Caco-2 (cell line): ENCODE measurements at regions not wholly inside any gene's neighbourhood (a gene's known extent, or its start where the extent isn't known, plus 50 kb on each side); places are given as distances from the start of the nearest gene placed in this dataset.

Source experiments
- BruUV-seq: library from RNA; stranded (reverse); fragments of 400-500 nt; replicated peaks from 2 replicates; lab custom pipeline; 2021; lab: Mats Ljungman, UMichigan
- CTCF ChIA-PET: fragments of 300-600 bp; sonication (Branson Sonifier 250); formaldehyde crosslinking; loops from one replicate; lab custom pipeline; 2022; ENCODE audit warnings: antibody characterized with exemption; lab: Charles Lee
- POLR2A ChIA-PET: fragments of 300-600 bp; sonication (Branson Sonifier 250); formaldehyde crosslinking; loops from one replicate; lab custom pipeline; 2022; ENCODE audit warnings: antibody characterized with exemption; lab: Charles Lee
- DNase-seq, 2 experiments: peaks; one replicate each; pipeline versions ENCODE4 v3.0.0 to v3.0.0-alpha.2; 2020 to 2022
- H3K27me3 ChIP-seq: replicated peaks from 2 replicates; pipeline ENCODE4 v1.6.0; 2011; ENCODE audit warnings: low read length; ENCODE audit not compliant: control insufficient read depth, insufficient read depth
- H3K36me3 ChIP-seq: 2 replicates; pipeline ENCODE4 v1.5.1; 2011; ENCODE audit warnings: low read length; ENCODE audit not compliant: control insufficient read depth, insufficient read depth
- H3K4me1 ChIP-seq: fragments of 250-450 bp; sonication (Bioruptor Pico); 2 replicates; pipeline ENCODE4 v1.5.1; 2020; ENCODE audit warnings: mild to moderate bottlenecking
- H3K4me3 ChIP-seq: 2 replicates; pipeline ENCODE4 v1.5.1; 2011; ENCODE audit warnings: low read depth, mild to moderate bottlenecking, control low read depth, low read length
- H3K9me3 ChIP-seq: fragments of 250-450 bp; sonication (Bioruptor Pico); 2 replicates; pipeline ENCODE4 v1.5.1; 2020; ENCODE audit warnings: mild to moderate bottlenecking, moderate library complexity
- H3K27ac Mint-ChIP-seq: one replicate; pipeline ENCODE4 v1.8.0; 2022; ENCODE audit warnings: mixed read lengths; ENCODE audit not compliant: unreplicated experiment
- H3K27me3 Mint-ChIP-seq: one replicate; pipeline ENCODE4 v1.8.0; 2022; ENCODE audit warnings: mixed read lengths; ENCODE audit not compliant: insufficient read depth, unreplicated experiment
- H3K36me3 Mint-ChIP-seq: one replicate; pipeline ENCODE4 v1.8.0; 2022; ENCODE audit warnings: mild to moderate bottlenecking, mixed read lengths; ENCODE audit not compliant: insufficient read depth, unreplicated experiment
- H3K4me1 Mint-ChIP-seq: one replicate; pipeline ENCODE4 v1.8.0; 2022; ENCODE audit warnings: low read depth, mixed read lengths; ENCODE audit not compliant: unreplicated experiment
- H3K4me3 Mint-ChIP-seq: one replicate; pipeline ENCODE4 v1.8.0; 2022; ENCODE audit warnings: mild to moderate bottlenecking, moderate library complexity, mixed read lengths; ENCODE audit not compliant: unreplicated experiment
- H3K9me3 Mint-ChIP-seq: one replicate; pipeline ENCODE4 v1.8.0; 2022; ENCODE audit warnings: mixed read lengths; ENCODE audit not compliant: unreplicated experiment
- intact Hi-C: fragments of 100-400 bp; cut with micrococcal nuclease; formaldehyde crosslinking; loops from one replicate; pipeline ENCODE4 v1.10.0; 2022; ENCODE audit not compliant: unreplicated experiment
- TF ChIP-seq, protein P1 (sequence below), 2 experiments: fragments of 200-600 bp in 1 of 2; IDR thresholded peaks; 1 replicate in 1 of 2; 2 replicates in 1 of 2; pipeline versions ENCODE4 v1.5.1 to v1.8.0; 2011 to 2022; ENCODE audit warnings: antibody characterized with exemption in 1 of 2, control low read depth in 1 of 2, inconsistent platforms in 1 of 2, low read depth in 1 of 2, low read length in 1 of 2, mild to moderate bottlenecking in 1 of 2, moderate library complexity in 1 of 2; ENCODE audit not compliant: insufficient read depth in 1 of 2, severe bottlenecking in 1 of 2, unreplicated experiment in 1 of 2

DNA sequence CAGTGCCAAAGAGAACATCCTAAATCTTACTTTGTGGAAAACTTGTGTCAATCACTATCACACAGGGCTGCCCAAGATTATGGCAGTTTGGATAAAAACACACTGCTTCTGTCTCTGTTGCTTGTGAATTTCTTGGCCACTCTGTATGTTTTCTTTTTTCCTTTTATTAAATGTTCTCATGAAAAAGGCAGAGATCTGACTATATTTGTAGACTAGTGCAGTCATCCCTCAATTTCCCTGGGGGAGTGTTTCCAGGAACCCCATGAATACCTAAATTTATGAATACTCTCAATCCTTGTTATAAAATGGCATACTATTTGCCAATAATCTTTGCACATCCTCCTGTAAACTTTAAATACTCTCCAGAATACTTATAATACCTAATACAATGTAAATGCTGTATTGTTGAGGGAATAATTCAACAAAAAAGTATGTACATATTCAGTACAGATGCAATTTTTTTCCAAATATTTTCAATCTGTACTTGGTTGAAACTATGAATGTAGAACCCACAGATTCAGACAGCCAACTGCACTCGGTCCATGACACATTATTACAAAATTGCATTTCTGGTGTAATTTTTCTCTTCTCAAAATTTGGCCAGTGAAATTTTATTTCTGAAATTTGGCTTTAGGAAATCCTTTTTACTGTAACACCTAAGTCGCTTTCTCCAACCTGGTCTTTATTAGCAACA, 391.9 kb upstream of the PRR16 start:
- CTCF ChIA-PET, result no interaction called here

DNA sequence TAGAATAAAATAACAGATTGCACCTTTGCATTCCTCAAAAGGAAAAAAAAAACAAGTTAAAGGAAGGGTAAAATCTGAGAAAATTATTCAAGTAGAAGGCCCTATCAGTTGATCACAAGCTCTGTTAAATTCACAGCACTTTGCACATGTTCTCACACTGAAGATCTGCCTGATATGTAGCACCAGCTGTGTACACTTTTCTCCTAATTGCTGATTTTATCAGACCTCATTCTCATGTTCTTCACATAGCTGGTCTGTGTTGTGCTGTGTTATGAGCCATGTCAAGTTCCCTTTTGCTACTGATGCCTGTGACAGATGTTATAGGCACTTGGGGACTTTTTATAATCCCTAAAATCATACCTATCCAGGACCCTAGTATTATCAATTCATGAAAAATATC, 390.4 kb upstream of the PRR16 start:
- ChIA-PET POLR2A (no interaction called here), CTCF (no interaction called here)
- Mint-ChIP-seq H3K4me1 (no peaks in the 10 kb centered on the region), H3K27ac (no peak overlapping the region), H3K4me3 (no peak overlapping the region), H3K9me3 (no peaks in the 10 kb centered on the region), H3K27me3 (no peaks in the 10 kb centered on the region), H3K36me3 (no peaks in the 10 kb centered on the region)
- Histone ChIP-seq H3K36me3 (no peaks in the 10 kb centered on the region), H3K9me3 (no peaks in the 10 kb centered on the region), H3K4me3 (no peak overlapping the region), H3K4me1 (no peaks in the 10 kb centered on the region), H3K27me3 (no peaks in the 10 kb centered on the region)
- BruUV-seq, result no TSS peak
- DNase-seq, result no peak
- intact Hi-C loops, result no loop called here
- TF ChIP-seq, protein P1, sequence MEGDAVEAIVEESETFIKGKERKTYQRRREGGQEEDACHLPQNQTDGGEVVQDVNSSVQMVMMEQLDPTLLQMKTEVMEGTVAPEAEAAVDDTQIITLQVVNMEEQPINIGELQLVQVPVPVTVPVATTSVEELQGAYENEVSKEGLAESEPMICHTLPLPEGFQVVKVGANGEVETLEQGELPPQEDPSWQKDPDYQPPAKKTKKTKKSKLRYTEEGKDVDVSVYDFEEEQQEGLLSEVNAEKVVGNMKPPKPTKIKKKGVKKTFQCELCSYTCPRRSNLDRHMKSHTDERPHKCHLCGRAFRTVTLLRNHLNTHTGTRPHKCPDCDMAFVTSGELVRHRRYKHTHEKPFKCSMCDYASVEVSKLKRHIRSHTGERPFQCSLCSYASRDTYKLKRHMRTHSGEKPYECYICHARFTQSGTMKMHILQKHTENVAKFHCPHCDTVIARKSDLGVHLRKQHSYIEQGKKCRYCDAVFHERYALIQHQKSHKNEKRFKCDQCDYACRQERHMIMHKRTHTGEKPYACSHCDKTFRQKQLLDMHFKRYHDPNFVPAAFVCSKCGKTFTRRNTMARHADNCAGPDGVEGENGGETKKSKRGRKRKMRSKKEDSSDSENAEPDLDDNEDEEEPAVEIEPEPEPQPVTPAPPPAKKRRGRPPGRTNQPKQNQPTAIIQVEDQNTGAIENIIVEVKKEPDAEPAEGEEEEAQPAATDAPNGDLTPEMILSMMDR (IDR thresholded peaks at IDR 0.05; ENCODE audit: insufficient read depth in 1 of 2, low read depth in 1 of 2, low read length in 1 of 2, severe bottlenecking in 1 of 2, unreplicated experiment in 1 of 2), result no peak

More for the DNA sequence above, 391.9 kb upstream of the PRR16 start:
- Histone ChIP-seq H3K27me3 (no peaks in the 10 kb centered on the region), H3K36me3 (no peaks in the 10 kb centered on the region), H3K4me3 (no peak overlapping the region), H3K9me3 (no peaks in the 10 kb centered on the region), H3K4me1 (no peaks in the 10 kb centered on the region)
- no peak for DNase-seq
- TF ChIP-seq, protein P1 (IDR thresholded peaks at IDR 0.05; ENCODE audit: insufficient read depth in 1 of 2, low read depth in 1 of 2, low read length in 1 of 2, severe bottlenecking in 1 of 2, unreplicated experiment in 1 of 2), result no peak
- intact Hi-C loops, result no loop called here
- no TSS peak for BruUV-seq
- no peaks in the 10 kb centered on the region for H3K4me1 Mint-ChIP-seq
- POLR2A ChIA-PET, result no interaction called here
- H3K27ac Mint-ChIP-seq, result no peak overlapping the region
- H3K36me3 Mint-ChIP-seq, result no peaks in the 10 kb centered on the region
- no peaks in the 10 kb centered on the region for H3K9me3 Mint-ChIP-seq
- no peak overlapping the region for H3K4me3 Mint-ChIP-seq
- H3K27me3 Mint-ChIP-seq, result no peaks in the 10 kb centered on the region

DNA sequence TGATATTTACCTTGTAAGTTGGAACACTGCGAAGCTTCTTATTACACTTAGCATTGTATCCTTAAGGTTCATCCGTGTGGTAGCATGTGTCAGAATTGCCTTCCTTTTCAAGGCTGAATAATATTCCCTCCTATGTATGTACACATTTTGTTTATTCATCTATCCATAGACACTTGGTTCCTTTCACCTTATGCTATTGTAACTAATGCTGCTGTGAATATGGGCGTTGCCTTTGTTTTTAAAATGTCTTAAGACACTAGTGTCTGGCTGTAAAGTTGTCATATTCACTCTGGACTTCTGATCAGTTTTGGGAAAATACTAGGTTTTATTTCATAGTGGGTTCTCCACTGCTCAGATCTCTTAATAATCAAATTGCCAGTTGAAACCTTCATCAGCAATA, 383.3 kb upstream of the PRR16 start:
- no peaks in the 10 kb centered on the region for H3K36me3 Mint-ChIP-seq
- no peak overlapping the region for H3K27ac Mint-ChIP-seq
- H3K4me1 ChIP-seq, result no peaks in the 10 kb centered on the region
- H3K4me1 Mint-ChIP-seq, result no peaks in the 10 kb centered on the region
- no peak overlapping the region for H3K4me3 ChIP-seq
- CTCF ChIA-PET, result no interaction called here
- H3K27me3 ChIP-seq, result no peaks in the 10 kb centered on the region
- TF ChIP-seq, protein P1 (IDR thresholded peaks at IDR 0.05; ENCODE audit: insufficient read depth in 1 of 2, low read depth in 1 of 2, low read length in 1 of 2, severe bottlenecking in 1 of 2, unreplicated experiment in 1 of 2), result no peak
- no TSS peak for BruUV-seq
- H3K9me3 ChIP-seq, result no peaks in the 10 kb centered on the region
- POLR2A ChIA-PET, result no interaction called here
- intact Hi-C loops, result no loop called here
- H3K9me3 Mint-ChIP-seq, result no peaks in the 10 kb centered on the region
- H3K27me3 Mint-ChIP-seq, result peaks cover 3% of the 10 kb centered on the region
- no peak overlapping the region for H3K4me3 Mint-ChIP-seq
- no peak for DNase-seq
- H3K36me3 ChIP-seq, result no peaks in the 10 kb centered on the region
